ENCODE measurements at regions not wholly inside any gene's neighbourhood (a gene's known extent, or its start where the extent isn't known, plus 50 kb on each side); places are given as distances from the start of the nearest gene placed in this dataset.

GRCh38 chr2:198371921-198372543, 567.6 kb downstream of the PLCL1 start:
- Histone ChIP-seq H3K9ac (ENCODE audit: low read length) (no peak overlapping the region), H3K27me3 (ENCODE audit: low read length) (no peaks in the 10 kb centered on the region), H3K27ac (ENCODE audit: low read length) (no peak overlapping the region), H3K36me3 (ENCODE audit: low read depth, low read length) (peaks cover 2% of the 10 kb centered on the region; the same call in 1 of the 2 replicates), H4K20me1 (ENCODE audit: low read length) (no peaks in the 10 kb centered on the region), H3F3A (ENCODE audit: low read length, unreplicated experiment) (no peaks in the 10 kb centered on the region), H3K4me1 (ENCODE audit: insufficient read depth, low read length) (no peaks in the 10 kb centered on the region), H2AFZ (ENCODE audit: low read length) (0 out of 2 replicates have a peak overlapping the region, but pooled peaks have one; percentile 9), H3K9me3 (ENCODE audit: low read length) (no peaks in the 10 kb centered on the region), H3K79me2 (ENCODE audit: low read length) (no peaks in the 10 kb centered on the region), H3K4me2 (ENCODE audit: low read length) (peak overlapping the region; percentile 41), H3K4me3 (ENCODE audit: low read length) (peak overlapping the region; percentile 35), H3K9me2 (replicated peaks; ENCODE audit: low read length) (no peaks in the 10 kb centered on the region)
- ATAC-seq (no peak), DNase-seq (peak; percentile 3)
- no TSS peak for BruUV-seq (replicated peaks)
- CTCF ChIA-PET: no interaction called here
- intact Hi-C loops (cut with micrococcal nuclease): no loop called here
- TF ChIP-seq EZH2phosphoT487 (IDR thresholded peaks at IDR 0.05; ENCODE audit: borderline replicate concordance, low read length) (no peak), EZH2 (IDR thresholded peaks at IDR 0.05; ENCODE audit: low read length, unreplicated experiment) (no peak), CTCF (conservative IDR thresholded peaks at IDR 0.05; ENCODE audit: low read depth, low read length) (no peak)
- POLR2A ChIA-PET (ENCODE audit: unreplicated experiment): no interaction called here

- Histone ChIP-seq H3K27ac (ENCODE audit: low read length) (no peak overlapping the region), H3K9me3 (ENCODE audit: low read length) (no peaks in the 10 kb centered on the region), H3K4me3 (ENCODE audit: low read length) (no peak overlapping the region), H3K4me2 (ENCODE audit: low read length) (no peak overlapping the region; the same call in 1 of the 2 replicates), H3F3A (ENCODE audit: low read length, unreplicated experiment) (no peaks in the 10 kb centered on the region), H4K20me1 (ENCODE audit: low read length) (no peaks in the 10 kb centered on the region), H3K36me3 (ENCODE audit: low read depth, low read length) (peaks cover 2% of the 10 kb centered on the region; the same call in 1 of the 2 replicates), H3K79me2 (ENCODE audit: low read length) (no peaks in the 10 kb centered on the region), H2AFZ (ENCODE audit: low read length) (no peak overlapping the region), H3K27me3 (ENCODE audit: low read length) (no peaks in the 10 kb centered on the region), H3K9me2 (replicated peaks; ENCODE audit: low read length) (no peaks in the 10 kb centered on the region), H3K9ac (ENCODE audit: low read length) (no peak overlapping the region), H3K4me1 (ENCODE audit: insufficient read depth, low read length) (no peaks in the 10 kb centered on the region)
- no TSS peak for BruUV-seq (replicated peaks)
- ChIA-PET CTCF (no interaction called here), POLR2A (ENCODE audit: unreplicated experiment) (no interaction called here)
- intact Hi-C loops (cut with micrococcal nuclease): no loop called here
- DNase-seq (no peak), ATAC-seq (no peak)
- TF ChIP-seq CTCF (conservative IDR thresholded peaks at IDR 0.05; ENCODE audit: low read depth, low read length) (no peak), EZH2phosphoT487 (IDR thresholded peaks at IDR 0.05; ENCODE audit: borderline replicate concordance, low read length) (no peak), EZH2 (IDR thresholded peaks at IDR 0.05; ENCODE audit: low read length, unreplicated experiment) (no peak)
Measured at GRCh38 chr2:198371329-198371728, 566.9 kb downstream of the PLCL1 start.

- no peak overlapping the region for H2AFZ ChIP-seq (ENCODE audit: low read length)
- no peaks in the 10 kb centered on the region for H3K36me3 ChIP-seq (ENCODE audit: low read depth, low read length)
- no peaks in the 10 kb centered on the region for H4K20me1 ChIP-seq (ENCODE audit: low read length)
- no peak overlapping the region for H3K9ac ChIP-seq (ENCODE audit: low read length)
- H3K4me1 ChIP-seq (ENCODE audit: insufficient read depth, low read length): no peaks in the 10 kb centered on the region
- ATAC-seq (no peak), DNase-seq (no peak)
- H3K27me3 ChIP-seq (ENCODE audit: low read length): no peaks in the 10 kb centered on the region
- H3K27ac ChIP-seq (ENCODE audit: low read length): no peak overlapping the region
- ChIA-PET CTCF (no interaction called here), POLR2A (ENCODE audit: unreplicated experiment) (no interaction called here)
- H3K9me2 ChIP-seq (replicated peaks; ENCODE audit: low read length): no peaks in the 10 kb centered on the region
- intact Hi-C loops (cut with micrococcal nuclease): no loop called here
- TF ChIP-seq EZH2phosphoT487 (IDR thresholded peaks at IDR 0.05; ENCODE audit: borderline replicate concordance, low read length) (no peak), CTCF (conservative IDR thresholded peaks at IDR 0.05; ENCODE audit: low read depth, low read length) (no peak), EZH2 (IDR thresholded peaks at IDR 0.05; ENCODE audit: low read length, unreplicated experiment) (no peak)
- no TSS peak for BruUV-seq (replicated peaks)
- H3K79me2 ChIP-seq (ENCODE audit: low read length): no peaks in the 10 kb centered on the region
- H3F3A ChIP-seq (ENCODE audit: low read length, unreplicated experiment): no peaks in the 10 kb centered on the region
- H3K4me3 ChIP-seq (ENCODE audit: low read length): no peak overlapping the region
- H3K9me3 ChIP-seq (ENCODE audit: low read length): no peaks in the 10 kb centered on the region
- H3K4me2 ChIP-seq (ENCODE audit: low read length): no peak overlapping the region
Measured at GRCh38 chr2:198368089-198368488, 563.7 kb downstream of the PLCL1 start.

Measured in PC-3 (cell line).